HG03175 (cell line): ENCODE measurements at regions not wholly inside any gene's neighbourhood (a gene's known extent, or its start where the extent isn't known, plus 50 kb on each side); places are given as distances from the start of the nearest gene placed in this dataset.

Experiments
- ATAC-seq: cut with Tn5 transposase; IDR thresholded peaks from one replicate; pipeline ENCODE4 v1.9.1; 2021; ENCODE audit warnings: mild to moderate bottlenecking, moderate library complexity; ENCODE audit not compliant: unreplicated experiment

DNA sequence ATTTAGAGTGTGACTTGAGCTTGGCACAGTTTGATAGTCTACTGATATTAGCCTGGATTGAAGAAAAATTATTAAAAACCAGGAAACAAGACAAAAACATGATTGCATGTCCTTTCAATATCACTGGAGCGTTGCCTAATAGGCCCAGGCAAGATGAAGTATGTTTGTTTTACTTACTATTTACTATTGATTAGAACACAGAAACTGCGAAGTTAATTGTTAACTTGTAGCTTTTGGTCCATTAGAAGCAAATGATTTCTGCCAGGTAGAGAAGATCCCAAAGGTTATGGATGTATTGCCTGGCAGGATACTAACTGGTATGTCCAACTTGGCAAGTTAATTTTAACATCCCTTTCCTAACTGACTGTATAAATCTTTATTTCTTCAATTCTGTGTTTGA lies 268.9 kb downstream of the ETNK1 start:
- ATAC-seq: no peak

DNA sequence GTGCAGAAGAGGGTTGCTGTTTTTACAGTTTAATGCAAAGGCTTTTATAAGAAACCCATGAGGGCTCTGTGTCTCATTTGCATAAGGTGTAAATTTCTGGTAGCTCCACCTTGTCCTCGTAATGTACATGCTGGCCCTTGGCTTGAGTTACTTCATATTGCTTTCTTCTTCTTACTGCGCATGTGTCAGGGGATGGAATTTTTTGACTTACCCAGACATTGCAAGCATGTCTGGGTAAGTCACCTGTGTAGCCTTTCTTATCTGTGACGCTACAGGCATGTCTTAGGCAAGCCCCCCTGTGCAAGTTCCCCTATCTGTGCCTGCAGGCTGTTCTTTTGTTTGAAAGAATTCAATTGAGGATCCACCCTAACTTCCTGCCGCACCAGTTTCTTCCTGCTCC lies 274.2 kb downstream of the ETNK1 start:
- ATAC-seq: no peak

DNA sequence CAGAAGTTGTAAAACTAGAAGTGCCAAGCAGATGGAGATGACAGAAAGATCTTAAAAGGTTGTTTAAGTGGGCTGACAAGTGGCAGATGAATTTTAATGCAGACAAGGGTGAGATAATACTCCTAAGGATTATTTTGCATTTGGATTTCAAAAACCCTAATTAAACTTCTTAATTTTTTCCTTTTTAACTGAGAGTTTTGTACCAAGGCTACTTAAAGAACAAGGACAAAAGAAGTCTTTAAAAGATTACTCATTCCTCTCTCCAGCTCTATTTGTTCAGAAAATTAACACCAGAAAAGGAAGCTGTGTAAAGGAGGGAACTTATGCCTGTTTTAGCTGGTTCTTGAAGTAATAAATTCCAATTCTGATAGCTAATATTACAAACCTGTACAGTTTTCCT lies 275.4 kb downstream of the ETNK1 start:
- no peak for ATAC-seq

DNA sequence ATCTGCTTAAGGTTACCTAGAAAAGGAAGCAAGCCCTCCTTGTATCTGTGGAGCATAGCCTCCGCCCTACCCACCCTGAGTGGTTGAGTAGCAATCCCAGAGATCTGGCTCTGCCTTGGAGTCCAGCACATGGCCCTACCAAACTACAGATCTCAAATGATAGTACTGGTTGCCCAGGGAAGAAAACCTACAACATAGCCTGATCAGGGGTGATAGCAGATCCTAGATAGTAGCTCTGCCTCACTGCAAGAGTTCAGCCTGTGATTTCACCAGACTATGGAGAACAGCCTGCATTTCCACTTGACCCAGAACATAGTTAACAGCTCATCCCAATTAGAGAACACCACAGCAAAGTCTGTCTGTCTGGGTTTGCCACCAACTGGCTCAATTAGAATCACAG lies 279.5 kb downstream of the ETNK1 start:
- ATAC-seq: no peak

DNA sequence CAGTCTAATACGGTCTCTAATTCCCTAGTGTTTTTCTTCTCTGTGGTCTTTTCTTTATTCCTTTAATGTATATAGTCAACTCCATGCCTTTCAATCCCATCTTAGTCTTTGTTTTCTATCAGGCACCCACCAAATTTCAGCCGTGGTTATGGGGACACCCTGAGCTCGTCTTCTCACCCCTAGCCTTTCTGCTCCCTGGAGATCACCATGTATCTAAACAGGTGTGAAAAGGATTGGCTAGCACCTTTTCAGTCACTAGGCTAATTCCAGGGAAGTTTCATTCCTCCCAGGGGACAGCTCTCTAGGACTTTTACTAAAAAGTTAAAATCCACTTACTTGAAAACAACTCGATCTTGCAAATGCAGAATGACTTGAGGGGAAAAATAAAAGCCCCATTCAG lies 291.3 kb downstream of the ETNK1 start:
- no peak for ATAC-seq

DNA sequence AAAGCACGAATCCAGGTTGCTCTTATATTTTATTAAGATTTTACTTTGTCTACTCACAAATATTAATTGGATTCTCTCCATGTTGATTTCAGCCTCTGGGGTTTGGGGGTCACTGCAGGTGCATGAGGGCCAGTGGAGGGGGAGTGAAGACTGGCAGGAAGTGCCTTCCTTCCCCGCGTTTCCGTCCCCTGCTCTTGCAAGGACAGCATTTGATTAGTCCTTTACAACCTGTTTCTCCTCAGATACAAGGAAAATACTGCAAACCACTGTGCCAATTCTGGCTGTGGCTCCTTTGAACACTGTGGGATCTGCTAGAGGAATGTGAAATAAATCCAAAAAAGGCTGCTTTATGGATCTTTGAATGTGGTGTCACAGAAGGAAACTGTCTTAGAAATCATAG lies 291.8 kb downstream of the ETNK1 start:
- ATAC-seq: no peak

DNA sequence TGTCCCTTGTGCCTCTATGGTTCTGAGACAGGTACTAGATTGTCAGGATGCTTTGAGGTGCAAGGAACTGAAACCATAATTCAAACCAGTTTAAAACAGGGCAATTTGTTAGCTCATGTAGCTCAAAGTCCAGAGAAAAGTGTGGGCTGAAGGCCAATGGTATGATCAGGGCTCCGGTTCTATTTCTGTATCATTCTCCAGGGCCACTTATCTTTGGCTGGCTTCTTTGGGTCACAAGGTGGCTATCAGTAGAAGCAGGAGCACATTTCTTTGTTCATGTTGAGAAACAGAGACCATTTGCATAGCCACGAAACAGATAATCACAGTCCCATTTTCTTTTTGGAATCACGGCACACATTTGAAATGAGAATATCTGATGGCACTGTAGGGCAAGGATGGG lies 294.9 kb downstream of the ETNK1 start:
- ATAC-seq: no peak

DNA sequence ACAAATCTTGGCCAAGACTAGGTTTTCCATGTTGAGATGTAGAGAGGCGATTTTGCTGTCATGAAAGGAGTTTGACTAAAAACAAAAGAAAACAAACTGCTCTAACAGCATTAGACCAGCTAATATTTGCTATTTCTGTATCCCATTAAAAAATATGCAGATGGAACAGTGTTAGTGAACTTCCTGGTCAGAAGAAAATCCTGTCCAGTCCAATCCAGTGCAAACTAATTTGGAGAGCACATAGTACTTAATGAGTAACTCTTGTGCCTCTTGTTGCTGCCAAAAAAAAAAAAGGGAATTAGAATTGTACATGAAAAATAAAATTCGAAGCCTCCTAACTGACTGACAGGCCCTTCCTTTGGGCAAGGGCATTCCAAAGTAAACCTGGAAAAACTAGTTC lies 298.8 kb downstream of the ETNK1 start:
- no peak for ATAC-seq

DNA sequence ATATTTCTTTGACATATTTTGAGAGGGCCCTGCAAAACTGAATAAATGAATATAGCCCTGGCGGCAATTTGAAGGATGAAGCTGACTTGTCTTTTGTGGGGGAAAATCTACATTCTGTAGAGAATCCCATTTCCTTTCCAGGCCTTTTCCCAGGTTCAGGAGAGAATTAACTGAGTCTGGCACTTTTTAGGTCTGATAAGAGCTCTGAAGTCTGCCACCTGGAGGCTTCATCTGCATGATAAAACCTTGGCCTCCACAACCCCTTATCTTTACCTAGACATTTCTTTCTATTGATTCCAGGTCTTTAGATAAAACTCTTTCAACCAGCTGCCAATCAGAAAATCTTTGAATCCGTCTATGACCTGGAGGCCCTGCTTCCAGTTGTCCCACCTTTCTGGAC lies 299.4 kb downstream of the ETNK1 start:
- no peak for ATAC-seq

DNA sequence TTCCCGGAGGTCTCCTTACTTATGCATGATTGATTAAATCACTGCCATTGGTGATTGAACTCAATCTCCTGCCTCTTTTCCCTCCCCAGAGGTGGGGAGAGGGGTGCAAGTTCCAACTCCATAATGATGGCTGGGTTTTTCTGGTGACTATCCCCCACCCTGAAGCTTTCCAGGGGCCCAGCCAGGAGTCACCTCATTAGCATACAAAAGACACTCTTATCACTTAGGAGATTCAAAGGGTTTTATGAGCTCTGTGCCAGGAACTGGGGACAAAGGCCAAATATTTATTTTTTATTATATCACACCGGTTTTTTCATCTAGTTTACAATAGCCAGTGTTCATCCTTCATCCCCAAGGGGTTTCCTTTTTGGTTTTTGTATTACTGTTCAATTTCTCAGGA lies 300.7 kb downstream of the ETNK1 start:
- ATAC-seq: no peak

DNA sequence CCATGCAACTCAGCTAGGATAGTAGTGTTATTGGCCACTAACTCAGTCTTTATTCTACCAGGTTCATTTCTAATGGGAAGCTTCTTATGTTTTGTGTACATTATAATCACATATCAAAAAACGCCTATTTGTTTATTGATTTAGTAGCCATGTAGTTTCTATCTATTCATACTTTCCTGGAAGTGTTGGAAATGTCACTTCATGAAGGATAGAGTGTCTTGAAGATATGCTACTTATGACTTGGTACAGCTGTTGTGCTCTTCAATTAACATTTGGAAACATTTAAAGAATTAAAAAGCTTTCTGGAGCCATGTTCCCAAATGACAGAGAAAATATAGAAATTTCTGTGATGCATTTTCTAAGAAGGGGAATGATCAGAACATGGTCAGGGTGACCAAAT lies 307.5 kb downstream of the ETNK1 start:
- no peak for ATAC-seq

DNA sequence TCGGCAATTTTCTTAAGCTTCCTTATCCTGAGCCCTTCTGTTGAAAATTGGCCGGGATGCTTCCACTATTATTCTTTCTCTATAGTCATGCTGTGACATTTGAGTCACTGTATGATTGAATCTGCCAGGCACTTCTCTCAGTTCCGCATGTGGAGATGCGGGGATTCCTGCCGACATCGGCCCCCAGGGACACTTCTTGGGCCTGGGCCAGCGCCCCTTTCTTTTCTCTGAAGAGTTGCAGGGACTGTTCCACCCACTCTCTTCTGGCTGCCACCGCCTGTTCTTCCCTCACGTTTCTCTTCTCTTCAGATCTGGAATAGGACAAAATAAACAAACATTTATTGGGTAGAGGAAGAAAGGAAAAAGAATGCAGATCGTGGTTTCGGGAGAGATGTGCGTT lies 310.1 kb downstream of the ETNK1 start:
- no peak for ATAC-seq

DNA sequence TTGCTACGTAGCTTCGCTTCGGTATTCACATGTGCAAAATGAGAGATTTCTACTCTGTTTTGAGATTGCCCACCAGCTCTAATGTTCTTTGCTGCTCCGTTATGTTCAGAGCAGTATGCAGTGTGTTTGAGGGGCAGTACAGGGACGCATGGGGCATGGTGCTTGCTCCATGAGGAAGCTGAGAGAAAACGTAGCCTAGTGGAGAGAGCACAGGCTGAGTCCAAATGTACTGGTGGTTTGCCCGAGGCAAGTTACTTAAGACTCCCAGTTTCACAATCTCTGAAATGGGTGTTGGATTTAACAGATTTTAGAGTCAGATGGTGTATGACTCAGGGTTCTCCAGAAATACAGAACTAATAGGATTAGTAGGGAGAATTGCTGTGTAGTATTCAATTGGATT lies 310.5 kb downstream of the ETNK1 start:
- no peak for ATAC-seq

DNA sequence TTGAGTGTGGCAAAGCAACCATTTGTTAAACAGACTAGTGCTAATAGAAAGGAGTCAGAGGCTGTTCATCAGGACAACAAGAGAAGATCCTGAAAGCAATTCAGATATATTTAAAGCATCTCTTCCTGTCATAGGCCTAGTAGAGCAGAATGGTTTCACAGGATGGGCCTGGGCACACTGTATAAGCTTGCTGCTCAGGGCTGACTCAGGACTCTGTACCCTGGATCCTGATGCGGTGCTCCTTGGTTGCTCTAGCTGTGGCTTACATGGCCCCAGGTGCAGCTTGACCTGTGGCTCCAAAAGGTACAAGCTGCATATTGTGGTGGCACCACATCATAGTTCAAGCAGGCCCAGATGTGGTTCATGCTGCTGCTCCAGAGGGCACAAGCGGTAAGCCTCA lies 313.4 kb downstream of the ETNK1 start:
- no peak for ATAC-seq

DNA sequence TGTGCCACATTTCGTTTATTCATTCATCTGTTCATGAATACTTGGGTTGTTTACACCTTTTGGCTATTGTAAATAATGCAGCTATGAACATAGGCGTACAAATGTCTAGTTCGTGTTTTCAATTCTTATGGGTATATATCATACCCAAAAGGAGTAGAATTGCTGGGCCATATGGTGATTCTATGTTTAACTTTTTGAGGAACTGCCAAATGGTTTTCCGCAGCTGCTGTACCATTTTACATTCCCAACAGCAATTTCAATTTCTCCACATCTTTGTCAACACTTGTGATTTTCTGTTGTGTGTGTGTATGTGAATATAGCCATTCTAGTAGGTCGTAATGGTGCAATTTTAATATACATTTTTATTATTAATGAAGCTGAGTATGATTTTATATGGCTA lies 326.2 kb downstream of the ETNK1 start:
- ATAC-seq: no peak

DNA sequence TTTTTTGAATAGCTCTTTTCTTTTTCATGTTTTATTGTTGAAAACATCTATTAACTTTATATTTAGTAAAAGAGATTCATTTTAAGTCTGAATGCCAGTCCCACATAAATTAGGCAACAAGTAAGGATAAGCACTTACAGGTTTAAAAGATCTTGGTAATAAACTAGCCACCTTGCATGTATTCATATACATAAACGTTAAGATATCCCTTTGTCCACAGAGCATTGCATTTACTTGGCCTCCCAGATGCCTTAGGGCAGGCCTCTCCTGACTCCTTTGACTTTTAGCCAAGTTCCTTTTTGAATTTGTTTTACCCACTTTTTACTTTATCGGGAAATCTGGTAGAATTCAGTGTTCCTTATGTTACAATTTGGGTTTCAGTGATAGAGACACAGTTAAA lies 331.7 kb downstream of the ETNK1 start:
- no peak for ATAC-seq

DNA sequence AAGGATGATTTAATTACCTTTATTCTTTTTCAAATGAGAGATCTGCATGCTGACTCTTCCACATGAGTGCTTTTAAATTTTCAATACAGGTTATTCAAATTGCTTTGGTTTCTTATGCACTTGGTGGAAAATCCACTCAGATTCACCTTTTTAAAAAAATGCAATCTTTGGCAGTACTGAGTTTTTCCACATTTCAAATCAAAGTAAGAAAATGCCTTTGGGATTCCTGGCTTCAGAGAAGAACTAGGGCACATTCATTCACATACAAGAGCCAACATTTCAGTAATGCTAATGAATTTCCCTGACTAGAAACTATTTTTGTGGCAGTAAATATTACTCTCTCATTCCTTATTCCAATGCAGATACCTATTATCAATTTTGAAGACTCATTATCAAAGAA lies 342.2 kb downstream of the ETNK1 start:
- ATAC-seq: no peak

DNA sequence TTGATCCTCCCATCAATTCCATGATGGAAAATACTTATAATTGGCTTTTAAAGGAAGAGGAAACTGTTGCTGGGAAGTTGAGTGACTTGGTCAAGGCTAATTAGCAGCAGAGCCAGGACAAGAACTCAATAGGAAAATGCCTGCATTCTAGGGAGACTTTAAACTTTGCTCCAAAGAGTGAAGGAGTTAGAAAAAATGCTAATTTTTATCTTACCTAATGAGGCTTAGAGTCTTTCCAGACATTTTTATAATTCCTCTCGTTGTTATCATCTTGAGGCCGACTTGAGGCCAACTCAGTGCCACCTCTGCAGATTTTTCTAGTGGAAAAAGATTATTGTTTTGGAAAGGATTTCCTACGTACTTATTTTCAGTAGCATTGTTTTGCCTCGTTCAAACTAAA lies 344.6 kb downstream of the ETNK1 start:
- ATAC-seq: no peak

DNA sequence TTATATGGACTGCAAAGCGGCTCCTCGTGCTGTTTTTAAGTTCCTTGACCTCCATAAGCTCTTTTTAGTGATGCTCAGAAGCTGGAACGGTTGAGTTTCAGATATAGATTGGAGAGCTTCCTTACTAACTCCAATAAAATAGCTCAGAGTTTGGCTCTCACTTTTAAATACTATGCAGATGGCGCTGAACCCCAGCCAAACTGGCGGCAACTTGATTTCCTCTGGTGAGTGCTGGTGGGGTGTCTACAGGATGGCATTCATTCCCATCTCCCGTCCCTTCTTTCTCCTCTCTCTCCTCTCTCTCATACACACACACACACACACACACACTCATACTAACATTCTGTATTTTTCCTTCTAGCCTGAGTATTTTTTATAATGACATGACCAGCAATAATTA lies 346.3 kb downstream of the ETNK1 start:
- ATAC-seq: no peak

DNA sequence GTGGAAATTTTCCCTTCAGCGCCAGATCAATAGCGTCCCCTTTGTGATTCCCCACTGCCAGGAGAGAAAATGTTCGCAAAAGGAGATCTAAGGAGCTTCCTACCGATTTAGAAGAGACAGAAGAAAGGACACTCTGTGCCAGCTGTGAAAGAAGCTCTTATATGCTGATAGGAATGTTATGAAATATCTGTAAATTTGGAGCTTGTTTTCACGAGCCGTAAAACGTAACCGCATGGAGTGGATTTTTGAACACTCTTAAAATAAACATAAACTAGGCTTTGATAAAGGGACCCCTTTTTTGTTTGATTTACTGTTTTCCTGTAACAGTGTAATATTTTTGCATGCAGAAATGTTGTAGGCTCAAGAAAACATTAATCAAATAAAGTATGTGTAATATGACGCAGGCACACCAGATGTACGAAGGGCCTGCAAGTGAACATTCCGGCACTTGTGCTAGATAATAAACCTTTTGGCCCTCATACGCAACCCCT lies 346.8 kb downstream of the ETNK1 start:
- ATAC-seq: no peak

DNA sequence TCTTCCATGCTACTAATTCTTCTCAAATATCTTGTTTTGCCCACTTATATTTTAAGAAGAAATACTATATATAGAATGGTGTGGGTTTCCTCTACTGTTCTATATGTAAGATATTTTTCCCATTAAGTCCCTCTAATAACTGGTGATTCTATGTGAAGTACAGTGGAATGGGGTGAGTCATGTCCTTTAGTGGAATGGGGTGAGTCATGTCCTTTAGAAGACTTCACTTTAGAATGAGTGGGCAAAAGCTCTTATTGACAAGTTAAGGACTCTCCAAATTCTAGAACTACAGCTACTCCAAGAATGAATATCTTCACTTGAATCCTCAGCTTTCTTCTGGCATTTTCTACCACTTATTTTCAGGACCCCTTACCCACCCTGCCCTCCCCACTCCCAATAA lies 349.9 kb downstream of the ETNK1 start:
- ATAC-seq: no peak

DNA sequence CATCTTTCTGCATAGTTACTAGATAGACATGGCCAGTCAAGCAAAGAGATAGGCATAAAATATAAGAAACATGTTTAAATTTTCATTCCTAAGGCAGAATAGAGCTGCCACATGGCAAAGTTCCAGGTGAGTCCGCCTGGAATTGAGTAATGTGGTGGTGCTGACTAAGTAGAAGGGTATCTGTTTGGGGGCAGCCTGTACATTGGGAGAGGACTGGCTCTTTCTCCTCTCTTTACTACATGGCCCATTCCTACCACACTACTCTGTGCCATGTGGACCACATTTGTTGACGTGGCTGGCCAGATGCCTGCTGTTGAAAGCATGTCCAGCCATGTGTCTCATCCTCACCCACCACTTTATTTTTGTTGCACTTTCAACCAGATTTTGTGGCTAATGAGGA lies 354.0 kb downstream of the ETNK1 start:
- ATAC-seq: no peak

DNA sequence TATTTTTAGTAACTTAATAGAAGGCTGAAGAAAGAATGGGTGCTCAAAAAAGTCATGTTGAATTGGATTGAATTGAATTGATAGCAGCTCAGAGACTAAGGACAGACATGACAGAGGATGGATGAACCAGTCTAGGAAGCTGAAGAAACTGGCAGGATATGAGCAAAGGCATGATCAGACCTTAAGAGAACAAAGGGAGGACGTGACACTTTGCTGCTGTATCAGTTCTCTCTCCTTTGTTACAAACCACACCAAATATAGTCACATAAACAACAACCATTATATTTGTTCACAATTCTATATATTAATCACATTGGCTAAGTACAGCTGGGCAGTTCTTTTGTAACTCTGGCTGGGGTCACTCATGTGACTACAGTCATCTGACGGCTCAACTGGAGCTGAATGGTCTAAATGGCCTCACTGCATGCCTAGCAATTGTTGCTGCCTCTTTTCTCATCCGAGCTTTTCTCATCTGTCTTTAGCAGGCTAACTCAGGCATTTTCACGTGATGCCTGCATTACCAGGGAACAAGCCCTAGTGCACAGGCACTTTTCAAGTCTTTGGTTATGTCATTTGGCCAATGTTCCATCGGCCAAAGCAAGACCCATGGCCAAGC lies 355.0 kb downstream of the ETNK1 start:
- no peak for ATAC-seq

DNA sequence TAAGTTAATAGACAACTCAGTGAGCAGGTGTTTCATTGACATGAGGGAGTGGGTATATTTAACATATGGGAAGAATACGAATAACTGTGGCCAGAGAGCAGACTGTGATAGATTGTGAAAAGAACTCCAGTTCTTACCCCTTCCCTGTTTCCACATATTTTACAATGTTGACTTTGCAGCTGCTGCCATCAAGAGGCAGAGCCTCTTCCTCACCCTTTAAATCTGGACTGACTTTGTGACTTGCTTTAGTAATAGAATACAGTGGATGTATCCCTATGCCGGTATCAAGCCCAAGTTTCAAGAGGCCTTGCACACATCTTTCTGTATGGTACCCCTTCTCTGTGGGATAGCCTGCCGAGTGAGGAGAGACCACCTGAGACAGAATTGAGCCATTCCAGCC lies 356.7 kb downstream of the ETNK1 start:
- no peak for ATAC-seq
